ENCODE measurements at regions not wholly inside any gene's neighbourhood (a gene's known extent, or its start where the extent isn't known, plus 50 kb on each side); places are given as distances from the start of the nearest gene placed in this dataset.

DNA sequence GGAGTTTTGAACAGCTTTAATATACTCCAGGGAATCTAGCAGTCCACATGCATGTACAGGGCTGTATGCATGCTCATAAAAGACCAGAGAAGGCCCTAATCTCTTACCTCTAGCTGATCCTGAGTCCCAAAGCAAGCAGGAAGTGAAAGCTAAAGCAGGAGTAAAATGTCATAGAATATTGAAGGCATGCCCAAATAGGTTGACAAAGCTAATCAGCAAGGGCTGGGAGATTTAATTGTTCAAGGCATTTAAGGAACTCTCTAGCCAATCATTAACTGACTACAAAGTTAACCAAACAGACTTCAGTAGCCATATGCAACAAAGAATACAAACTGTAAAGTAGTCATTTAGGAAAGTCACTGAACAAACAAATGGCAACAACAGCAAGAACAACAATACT lies 85.8 kb upstream of the KBTBD8 start:
- H3K27ac ChIP-seq = no peak overlapping the region
- no peaks in the 10 kb centered on the region for H3K36me3 ChIP-seq
- no peaks in the 10 kb centered on the region for H3K4me1 ChIP-seq
- no peak overlapping the region for H3K4me3 ChIP-seq
- H3K27me3 ChIP-seq = no peaks in the 10 kb centered on the region
- no peak for DNase-seq (ENCODE audit: low spot score in 2 of 2)
- peaks cover 0 to 42% (median 0%) of the 10 kb centered on the region in 4 donors for H3K9me3 ChIP-seq
- no peak for TF ChIP-seq EP300 (IDR thresholded peaks at IDR 0.05)
- TF ChIP-seq POLR2A (IDR thresholded peaks at IDR 0.05) = no peak
- TF ChIP-seq CTCF (IDR thresholded peaks at IDR 0.05) = no peak

- H3K4me1 ChIP-seq = no peaks in the 10 kb centered on the region
- H3K27me3 ChIP-seq = no peaks in the 10 kb centered on the region
- DNase-seq (ENCODE audit: low spot score in 2 of 2) = no peak
- WGBS, 2 donors = 88 to 100% methylated on average over 2 of the region's 2 CpGs
- H3K9me3 ChIP-seq = no peaks in the 10 kb centered on the region
- no peaks in the 10 kb centered on the region for H3K36me3 ChIP-seq
- no peak for TF ChIP-seq EP300 (IDR thresholded peaks at IDR 0.05)
- TF ChIP-seq CTCF (IDR thresholded peaks at IDR 0.05) = no peak
- TF ChIP-seq POLR2A (IDR thresholded peaks at IDR 0.05) = no peak
- H3K4me3 ChIP-seq = no peak overlapping the region
- no peak overlapping the region for H3K27ac ChIP-seq
Measured at GRCh38 chr3:66922058-66922457, 76.0 kb upstream of the KBTBD8 start.

DNA sequence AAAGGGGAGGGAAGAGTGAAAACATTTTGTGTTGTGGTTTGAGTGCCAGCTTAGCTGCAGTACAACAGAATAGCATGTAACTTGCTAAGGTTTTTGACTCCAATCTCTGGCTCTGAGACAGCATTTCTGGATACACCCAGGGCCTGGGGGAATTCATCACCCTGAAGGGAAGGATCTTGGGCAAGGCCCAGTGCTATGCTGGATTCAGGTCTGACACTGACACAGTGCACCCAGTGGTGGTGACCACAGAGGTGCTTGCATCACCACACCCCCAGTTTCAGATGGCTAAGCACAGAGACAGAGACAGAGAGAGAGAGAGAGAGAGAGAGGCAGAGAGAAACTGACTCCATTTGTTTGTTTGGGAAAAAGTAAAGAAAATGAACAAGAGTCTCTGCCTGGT lies 74.1 kb upstream of the KBTBD8 start:
- Histone ChIP-seq H3K9me3 (no peaks in the 10 kb centered on the region), H3K36me3 (no peaks in the 10 kb centered on the region), H3K27ac (no peak overlapping the region), H3K27me3 (no peaks in the 10 kb centered on the region), H3K4me1 (no peaks in the 10 kb centered on the region), H3K4me3 (no peak overlapping the region)
- TF ChIP-seq CTCF (IDR thresholded peaks at IDR 0.05) (no peak), POLR2A (IDR thresholded peaks at IDR 0.05) (no peak), EP300 (IDR thresholded peaks at IDR 0.05) (no peak)
- no peak for DNase-seq (ENCODE audit: low spot score in 2 of 2)

DNA sequence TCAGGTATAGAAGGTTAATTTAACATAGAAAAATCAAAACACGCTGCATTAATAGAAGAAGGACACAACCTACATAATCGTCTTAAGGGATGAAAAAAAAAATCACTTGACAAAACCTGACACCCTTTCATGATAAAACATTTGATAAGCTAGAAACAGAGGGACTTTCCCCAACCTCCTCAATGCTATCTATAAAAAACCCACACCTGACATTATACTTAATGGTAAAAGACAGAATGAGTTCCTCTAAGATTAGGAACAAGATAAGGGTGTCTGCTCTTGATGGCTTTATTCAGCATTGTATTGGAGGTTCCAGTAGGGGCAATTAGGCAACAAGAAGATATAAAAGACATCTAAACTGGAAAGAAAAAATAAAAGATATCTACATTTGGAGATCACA lies 69.9 kb upstream of the KBTBD8 start:
- TF ChIP-seq CTCF (IDR thresholded peaks at IDR 0.05) = no peak
- TF ChIP-seq POLR2A (IDR thresholded peaks at IDR 0.05) = no peak
- TF ChIP-seq EP300 (IDR thresholded peaks at IDR 0.05) = no peak
- H3K4me3 ChIP-seq = no peak overlapping the region
- H3K9me3 ChIP-seq = no peaks in the 10 kb centered on the region
- H3K27ac ChIP-seq = no peak overlapping the region
- H3K27me3 ChIP-seq = no peaks in the 10 kb centered on the region
- 80 to 85% methylated on average over 2 of the region's 2 CpGs for WGBS, 2 donors
- no peaks in the 10 kb centered on the region for H3K36me3 ChIP-seq
- no peaks in the 10 kb centered on the region for H3K4me1 ChIP-seq
- no peak for DNase-seq (ENCODE audit: low spot score in 2 of 2)

DNA sequence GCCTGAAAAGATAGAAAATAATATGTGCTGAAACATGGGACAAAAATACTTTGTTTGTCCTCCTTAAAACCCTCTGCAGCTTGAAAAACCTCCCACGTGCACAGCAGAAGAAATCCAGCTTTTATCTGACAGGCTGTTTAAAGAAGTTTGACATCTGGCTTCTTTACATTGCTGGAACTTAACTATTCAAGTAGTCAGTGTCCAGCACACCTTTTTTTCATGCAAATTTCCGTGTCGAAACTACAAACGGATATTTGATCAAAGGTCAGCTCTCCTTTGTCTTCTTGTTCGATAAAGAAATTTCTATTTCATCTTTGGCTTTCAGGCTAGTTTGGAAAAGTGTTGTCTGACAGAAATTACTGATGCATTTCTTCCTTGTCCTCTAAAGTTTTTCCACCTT lies 66.8 kb upstream of the KBTBD8 start:
- Histone ChIP-seq H3K27me3 (no peaks in the 10 kb centered on the region), H3K4me1 (no peaks in the 10 kb centered on the region), H3K9me3 (no peaks in the 10 kb centered on the region), H3K4me3 (no peak overlapping the region), H3K36me3 (no peaks in the 10 kb centered on the region), H3K27ac (no peak overlapping the region)
- no peak for DNase-seq (ENCODE audit: low spot score in 2 of 2)
- no peak for TF ChIP-seq CTCF (IDR thresholded peaks at IDR 0.05)
- TF ChIP-seq EP300 (IDR thresholded peaks at IDR 0.05) = no peak
- no peak for TF ChIP-seq POLR2A (IDR thresholded peaks at IDR 0.05)
- WGBS, 2 donors = 31% methylated on average over 5 of the region's 5 CpGs
